ENCODE measurements at regions not wholly inside any gene's neighbourhood (a gene's known extent, or its start where the extent isn't known, plus 50 kb on each side); places are given as distances from the start of the nearest gene placed in this dataset.

GRCh38 chr14:89061696-89062095, 237.2 kb downstream of the TTC8 start:
- TF ChIP-seq POLR2AphosphoS5 (IDR thresholded peaks at IDR 0.05; ENCODE audit: low read depth) (no peak), REST (IDR thresholded peaks at IDR 0.05; ENCODE audit: unreplicated experiment) (no peak), CTCF (conservative IDR thresholded peaks at IDR 0.05; ENCODE audit: low read depth in 2 of 2) (no peak), EZH2 (IDR thresholded peaks at IDR 0.05; ENCODE audit: low read depth, unreplicated experiment) (no peak)

Data from GM23338 (cell line).